Stimulated activated naive CD4-positive, alpha-beta T cell treated with Interleukin-2 at 50 U/mL for 16 hours (primary cell): ENCODE measurements at regions not wholly inside any gene's neighbourhood (a gene's known extent, or its start where the extent isn't known, plus 50 kb on each side); places are given as distances from the start of the nearest gene placed in this dataset.
"Not testable (repeated sequence)": the region's sequence is repeated elsewhere in the genome, so short reads cannot be mapped to it uniquely, and the experiment has no call there.

Source experiments
- DNase-seq: peaks from one replicate; lab custom pipeline; 2025; lab: John Stamatoyannopoulos, UW

DNA sequence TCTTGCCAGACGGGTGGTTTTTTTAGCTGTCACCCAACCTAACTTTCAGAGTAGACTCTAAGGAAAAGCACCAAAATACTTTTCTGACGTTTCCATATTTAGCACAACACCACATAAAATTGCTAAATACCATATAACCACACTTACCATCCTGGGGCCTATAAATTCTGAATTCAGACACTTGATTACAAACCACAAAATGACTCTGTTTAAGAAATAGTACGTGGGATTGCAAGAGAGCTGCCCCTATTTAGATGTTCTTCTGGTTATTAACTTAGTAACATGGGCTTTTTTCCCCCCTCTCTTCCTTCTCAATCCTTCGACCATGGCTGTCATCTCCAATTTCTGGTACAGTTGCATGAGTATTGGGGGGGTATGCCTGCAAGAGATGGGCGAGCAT is 287.7 kb downstream of the BMP4 start:
- DNase-seq: no peak

DNA sequence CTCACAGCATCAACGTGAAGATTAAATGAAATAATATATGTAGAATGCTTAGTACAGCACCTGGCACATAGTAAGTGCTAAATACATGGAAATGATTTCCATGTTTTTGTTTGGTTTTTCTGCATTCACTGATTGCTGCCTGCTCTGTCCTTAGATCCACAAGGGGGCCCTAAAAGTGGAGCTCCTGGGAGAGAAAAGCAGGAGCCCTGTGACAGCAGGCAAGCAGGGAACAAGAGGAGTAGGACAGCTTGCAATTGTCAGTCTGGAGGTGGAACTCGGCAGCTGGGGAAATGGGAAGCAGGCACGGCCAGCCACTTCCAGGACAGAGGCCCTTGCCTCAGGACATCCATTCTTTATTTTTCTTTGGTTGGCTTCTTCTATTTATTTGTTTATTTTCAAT is 292.9 kb downstream of the BMP4 start:
- no peak for DNase-seq

DNA sequence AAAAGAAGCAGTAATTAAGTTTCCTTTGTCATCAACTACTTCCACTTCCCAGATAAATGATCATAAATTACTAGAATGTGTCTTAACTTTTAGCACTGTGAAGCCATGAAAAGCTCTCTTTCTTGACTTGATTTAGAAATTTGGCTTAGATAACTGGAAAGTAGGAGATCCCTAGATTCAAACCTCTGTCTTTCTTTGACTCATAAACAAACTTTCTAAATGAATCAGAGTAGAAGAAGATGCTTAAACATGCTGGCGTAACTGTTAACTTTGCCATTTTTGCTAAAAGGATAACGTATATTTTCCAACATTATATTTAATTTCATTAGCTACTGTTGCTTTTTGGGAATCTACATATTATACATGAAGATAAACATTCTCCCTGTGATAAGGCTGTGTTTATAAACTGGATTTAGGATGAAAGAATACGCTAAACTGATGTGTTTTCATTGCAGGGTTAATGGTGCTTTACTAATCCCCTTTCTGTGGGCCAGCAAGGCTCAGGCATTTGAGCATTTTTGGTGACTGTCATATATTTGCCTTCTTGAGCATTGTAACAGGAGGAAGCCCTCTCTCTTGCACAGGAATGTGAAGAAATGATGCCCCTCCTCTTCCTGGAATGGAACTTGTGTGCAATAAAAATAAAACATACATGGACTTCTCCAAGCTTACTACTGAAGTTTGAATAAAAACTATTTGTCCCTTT is 301.4 kb downstream of the BMP4 start:
- no peak for DNase-seq

DNA sequence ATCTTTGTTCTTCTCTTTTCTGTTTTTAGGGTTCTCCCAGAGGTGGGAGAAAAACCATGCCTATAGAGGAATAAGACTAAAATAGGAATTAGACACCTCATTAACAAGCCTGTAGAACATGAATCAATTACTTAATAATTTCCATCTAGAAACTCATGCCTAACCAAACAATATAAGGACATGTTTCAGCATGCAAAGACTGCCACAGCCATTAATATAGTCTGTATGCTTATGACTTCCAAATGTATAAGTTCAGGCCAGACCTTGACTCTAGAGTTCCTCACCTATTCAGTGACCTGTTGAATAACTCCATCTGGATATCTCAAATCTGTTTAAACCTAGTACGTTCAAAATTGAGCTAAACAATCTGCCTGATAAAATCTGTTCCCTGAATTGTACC is 304.6 kb downstream of the BMP4 start:
- DNase-seq: no peak

DNA sequence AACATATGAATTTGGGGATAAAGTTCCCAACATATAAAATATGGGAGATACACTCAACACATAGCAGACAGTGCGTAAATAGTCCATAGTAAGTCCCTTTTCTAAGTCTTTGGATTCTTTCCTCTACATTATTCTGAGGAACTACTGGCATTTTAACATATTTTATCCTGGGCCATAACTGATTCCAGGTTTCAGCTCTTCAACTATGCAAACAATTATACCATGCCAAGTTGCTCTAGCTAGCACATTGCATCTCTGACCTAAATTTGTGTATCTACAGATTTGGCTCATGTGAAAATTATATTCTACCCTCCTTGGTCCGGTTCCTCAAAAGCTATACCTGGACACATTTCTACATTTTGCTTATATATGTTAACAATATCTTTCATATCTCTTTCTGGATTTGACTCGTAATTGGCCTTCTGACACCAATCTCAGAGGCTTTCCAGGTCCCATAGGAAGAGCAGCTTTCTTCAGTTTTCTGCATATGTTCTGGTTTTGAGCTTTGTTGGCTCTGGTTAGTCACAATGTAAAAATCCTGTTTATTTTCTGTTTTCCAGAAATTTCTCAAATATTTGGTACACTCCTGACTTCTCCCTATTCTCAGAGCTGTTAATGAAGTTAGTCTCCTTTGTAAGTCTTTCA is 305.4 kb downstream of the BMP4 start:
- DNase-seq: no peak

DNA sequence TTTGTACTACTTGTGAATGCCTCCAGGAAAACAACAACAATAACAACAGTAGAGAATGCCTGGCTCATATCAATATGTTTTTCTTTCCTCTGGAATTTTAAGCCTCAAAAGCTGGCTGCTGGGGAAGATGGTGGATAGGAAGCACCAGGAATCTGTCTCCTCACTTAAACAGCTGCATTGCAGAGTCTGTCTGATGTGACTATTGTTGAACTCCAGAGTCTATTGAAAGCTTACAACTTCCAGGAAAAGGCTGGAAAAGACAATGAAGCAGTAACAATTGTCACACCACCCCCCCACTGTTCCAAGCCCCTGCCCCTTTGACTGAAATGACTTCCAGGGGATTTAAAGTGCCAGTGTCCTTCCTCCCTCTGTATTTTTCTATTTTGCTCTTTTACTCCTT is 309.7 kb downstream of the BMP4 start:
- DNase-seq: no peak

DNA sequence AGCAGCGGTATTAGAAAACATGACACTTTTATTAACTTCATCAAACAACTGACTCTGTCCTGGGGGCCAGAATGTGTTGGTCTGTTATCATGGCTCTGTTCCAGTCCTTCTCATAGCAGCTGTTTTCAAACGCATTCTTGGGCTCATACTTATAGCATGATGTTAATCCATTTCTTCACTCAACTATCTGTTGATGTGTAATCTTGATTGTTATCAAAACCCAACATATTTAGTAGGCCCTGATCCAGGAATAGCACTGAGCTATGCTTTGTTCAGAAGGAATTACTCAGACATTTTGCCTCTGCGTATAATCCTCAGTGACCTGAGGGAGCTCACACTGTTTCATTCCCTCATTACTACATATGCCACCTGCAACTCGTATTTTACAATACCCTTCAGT is 315.9 kb downstream of the BMP4 start:
- DNase-seq: no peak

DNA sequence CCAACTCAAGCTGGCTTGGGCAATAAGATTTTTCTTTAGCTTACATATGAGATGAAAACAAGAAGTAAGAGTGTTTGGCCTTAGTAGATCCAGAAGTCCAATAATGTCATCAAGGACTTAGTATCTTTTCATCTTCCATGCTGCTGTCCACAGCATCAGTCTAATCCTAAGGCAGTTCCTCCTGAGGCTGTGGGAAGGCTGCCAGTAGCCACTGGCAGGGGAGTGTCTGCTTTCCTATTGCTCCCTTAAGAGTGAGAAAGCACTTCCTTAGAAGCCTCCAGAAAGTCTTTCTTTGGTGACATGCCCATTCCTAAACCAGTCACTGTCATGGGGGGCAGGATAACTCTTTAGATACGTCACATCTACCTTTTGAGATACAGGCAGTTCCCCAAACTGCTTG is 317.7 kb downstream of the BMP4 start:
- no peak for DNase-seq

DNA sequence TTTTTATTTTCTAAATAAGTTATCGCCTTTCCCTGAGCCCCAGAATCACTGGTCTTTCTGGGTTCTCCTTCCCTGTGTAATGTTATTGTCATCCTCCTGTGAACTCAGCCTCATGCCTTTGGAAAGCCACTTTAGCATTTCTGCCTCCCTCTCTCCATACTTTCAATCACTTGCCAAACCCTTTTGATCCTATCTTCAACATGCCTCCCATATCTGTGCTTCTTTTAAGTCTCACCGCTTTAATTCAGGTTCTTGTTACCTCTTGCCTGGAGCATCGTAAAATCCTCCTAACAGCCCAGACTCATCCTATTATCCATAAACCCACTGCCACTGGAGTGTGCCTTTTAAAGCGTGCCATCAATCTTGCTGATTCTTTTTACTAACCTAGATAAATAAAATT is 321.8 kb downstream of the BMP4 start:
- DNase-seq: no peak

DNA sequence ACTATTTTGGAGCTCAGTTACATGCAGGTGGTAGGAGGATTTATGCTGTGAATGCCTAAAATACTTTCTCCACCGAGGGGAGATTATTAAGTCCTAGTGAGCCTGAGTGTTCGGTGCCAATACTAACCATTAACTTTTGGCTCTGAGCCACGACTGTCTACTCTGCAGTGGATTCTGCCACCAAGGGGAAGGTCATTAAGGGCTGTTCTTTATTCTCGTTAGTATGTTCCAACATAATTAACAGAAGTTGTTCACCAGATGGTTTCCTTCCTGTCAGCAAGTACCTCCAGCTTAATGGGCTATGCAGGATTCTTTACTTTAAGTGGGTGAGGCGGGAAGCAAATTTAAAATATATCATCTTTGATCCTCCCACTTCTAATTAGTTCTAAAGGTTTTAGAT is 326.3 kb downstream of the BMP4 start:
- no peak for DNase-seq

DNA sequence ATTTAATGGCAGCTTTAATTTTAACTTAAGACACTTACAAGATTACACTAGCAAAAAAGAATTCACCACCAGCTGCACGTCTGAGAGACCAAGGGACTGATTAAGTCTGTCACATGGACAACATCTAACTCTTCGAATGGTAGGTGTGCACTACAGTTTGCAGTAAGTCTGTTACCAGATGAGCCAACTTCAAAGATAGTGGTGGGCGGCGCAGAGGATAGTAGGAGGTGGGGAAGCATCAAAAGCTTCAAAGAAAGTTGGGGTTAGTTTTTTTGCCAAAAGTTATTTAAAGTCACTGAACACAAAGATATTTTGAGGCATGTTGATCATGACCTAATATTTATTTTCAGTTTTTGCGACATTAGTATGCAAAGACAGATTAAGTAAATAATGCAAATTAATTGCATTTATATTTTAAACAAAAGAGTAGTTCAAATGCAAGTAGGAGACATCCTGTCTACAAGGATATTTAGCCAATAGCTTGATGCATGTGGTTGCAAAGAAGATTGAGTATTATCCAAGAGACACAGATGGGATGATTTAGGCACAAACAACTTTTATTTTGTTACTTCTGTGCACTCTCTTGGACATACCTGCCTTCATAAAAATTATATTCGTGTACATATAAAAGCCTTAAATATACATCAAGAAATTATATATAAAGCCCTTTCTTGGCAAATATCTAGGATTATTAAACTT is 327.7 kb downstream of the BMP4 start:
- DNase-seq: no peak

DNA sequence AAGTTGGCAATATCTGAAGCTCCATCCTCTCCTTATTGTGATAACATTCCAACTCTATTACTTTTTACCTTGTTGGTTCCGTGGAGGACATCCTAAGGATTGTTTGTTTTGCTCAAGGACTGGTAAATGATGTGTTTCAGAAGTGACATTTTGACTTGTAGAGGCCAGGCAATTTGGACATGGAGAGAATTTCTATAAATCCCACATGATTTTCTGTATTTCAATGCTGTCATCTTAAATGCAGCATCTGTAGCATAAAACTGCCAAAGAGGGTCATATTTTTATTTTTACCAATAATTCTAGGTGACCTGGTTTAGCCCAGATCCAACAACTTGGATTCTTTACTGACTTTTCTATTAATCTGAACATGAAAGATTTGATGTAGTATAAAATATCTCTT is 328.4 kb downstream of the BMP4 start:
- DNase-seq: no peak

DNA sequence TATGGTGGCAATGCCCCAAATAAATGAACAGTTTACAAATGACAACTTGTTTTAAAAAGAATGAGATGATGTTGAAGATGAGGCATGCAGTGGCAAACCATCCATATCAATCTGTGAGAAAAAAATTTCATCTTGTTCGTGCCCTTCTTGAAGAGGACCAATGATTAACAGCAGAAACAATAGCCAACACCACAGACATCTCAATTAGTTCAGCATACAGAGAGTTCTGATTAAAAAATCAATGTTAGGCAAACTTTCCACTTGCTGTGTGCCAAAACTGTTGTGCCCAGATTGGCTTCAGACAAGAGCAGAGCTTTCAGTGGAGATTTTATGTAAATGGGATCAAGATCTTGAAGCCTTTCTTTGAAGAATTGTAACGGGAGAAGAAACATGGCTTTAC is 329.9 kb downstream of the BMP4 start:
- no peak for DNase-seq

DNA sequence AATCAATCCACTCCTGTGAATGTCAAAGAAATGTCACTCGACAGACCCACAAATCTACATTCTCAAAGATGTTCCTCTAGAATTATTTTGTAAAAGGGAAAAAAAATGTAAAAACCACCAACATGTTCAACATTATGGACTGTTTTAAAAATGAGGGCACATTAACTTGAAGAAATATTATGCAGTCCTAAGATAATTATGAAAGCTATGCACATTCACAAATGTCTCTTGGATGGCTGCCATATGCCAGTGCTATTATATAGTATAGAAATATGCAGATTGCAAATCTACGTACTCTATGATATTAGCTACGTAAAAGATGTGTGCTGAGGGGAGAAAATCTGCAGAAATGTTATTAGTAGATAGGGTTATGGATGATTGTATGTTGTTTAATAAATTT is 334.2 kb downstream of the BMP4 start:
- no peak for DNase-seq

DNA sequence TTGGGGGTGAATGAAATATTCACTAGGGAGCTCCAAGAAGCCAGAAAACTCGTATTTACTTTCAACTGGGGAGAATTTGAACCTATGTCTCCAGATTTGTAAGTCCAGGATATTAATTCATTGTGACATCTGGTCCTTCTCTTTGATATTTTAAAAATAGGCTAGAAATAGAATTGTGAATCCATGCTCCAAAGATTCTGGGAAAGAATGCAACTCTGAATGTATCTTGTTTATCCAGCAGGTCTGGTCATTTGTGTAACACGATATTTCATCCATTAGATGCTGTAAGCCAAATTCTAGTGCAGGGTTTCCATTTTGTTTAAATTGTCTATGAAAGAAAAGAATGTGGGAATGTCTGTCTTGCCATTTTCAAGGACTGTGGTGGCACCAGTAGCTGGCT is 334.7 kb downstream of the BMP4 start:
- DNase-seq: no peak

DNA sequence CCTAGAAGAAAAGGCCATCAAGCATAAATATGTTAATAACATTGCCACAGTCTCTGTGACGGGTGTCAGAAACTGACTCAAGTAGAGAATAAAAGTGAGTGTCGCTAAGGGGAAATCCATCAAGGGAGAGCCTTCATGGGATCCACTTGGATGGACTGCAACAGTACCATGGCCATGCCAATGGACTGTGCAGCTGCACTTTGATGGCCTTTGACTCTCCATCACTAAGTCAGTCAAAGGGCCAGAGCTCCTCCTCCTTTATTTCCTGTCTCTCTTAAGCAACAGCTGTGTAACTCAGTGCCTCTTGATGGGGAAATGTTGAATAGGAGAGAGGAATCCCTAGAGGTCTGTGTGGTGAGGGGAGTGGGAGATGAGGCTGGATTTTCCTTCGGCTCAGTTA is 335.2 kb downstream of the BMP4 start:
- no peak for DNase-seq

DNA sequence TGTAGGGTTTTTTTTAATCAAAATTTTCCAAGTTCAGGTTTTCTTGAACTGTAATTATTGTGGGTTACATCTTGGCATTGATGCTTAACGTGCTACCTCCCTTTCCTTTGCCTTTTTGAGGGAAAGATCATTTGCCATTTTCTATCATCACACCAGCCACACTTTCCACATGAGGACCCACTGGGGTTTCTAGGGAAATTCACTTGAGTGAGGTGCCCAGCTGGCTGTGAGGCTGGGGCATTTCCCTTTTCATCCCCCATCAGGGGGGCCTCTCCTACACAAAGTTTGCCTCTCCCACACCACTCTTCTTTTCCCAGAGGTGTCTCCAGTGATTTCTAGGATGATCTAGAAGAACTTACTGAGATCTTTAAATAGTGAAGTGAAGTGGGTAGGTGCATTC is 335.7 kb downstream of the BMP4 start:
- DNase-seq: no peak

DNA sequence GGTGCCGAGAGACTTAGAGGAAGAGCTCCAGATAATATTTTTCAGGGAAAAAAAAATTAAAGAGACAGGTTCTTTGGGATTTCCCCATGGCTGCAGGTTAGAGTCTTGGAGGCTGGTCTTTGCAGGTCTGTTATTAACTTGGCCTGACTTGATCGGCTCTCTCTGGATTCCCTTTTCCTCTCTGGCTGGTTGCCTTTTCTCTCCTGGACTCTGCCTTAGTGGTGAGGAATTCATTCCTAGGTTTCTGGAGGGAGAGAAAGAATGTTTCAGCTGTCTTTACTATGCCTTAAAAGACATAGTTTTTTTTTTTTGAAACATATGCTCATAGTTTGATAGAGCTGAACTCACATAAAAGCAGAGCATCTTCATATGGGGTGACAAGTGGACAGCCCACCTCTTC is 336.3 kb downstream of the BMP4 start:
- no peak for DNase-seq

DNA sequence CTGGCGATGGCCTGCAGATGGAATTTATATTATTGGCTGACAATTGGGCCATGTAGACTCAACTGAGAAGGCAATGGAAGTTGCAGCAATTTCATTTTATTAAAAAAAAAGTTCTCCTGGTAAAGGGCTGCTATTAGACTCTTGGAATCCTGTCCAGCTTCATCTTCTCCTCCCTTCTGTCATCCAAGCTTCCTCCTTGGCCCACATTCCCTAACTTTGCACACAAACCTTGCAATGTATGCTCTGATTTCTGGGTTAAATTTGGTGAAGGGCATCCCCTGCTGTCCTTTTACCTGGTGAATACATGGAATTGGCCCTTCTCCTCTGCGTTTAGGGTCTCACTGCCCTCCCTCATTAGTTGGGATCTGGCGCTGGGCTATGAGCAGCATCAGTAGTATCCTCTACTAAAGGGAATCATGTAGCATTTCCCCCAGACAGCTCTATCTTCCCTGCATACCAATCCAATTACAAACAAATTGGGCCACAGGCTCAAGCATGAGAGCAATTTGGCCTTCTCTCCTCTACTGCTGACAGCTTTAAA is 336.9 kb downstream of the BMP4 start:
- no peak for DNase-seq

DNA sequence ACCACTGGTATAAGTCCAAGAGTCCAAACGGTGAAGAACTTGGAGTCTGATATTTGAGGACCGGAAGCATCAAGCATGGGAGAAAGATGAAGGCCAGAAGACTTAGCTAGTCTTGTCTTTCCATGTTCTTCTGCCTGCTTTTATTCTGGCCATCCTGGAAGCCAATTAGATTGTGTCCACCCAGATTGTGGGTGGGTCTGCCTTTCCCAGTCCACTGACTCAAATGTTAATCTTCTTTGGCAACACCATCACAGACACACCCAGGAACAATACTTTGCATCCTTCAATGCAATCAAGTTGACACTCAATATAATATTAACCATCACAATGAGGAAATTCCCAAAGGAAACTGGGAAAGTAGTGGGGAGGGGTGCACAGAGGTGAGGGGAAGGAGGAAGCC is 340.1 kb downstream of the BMP4 start:
- DNase-seq: not testable (repeated sequence)

DNA sequence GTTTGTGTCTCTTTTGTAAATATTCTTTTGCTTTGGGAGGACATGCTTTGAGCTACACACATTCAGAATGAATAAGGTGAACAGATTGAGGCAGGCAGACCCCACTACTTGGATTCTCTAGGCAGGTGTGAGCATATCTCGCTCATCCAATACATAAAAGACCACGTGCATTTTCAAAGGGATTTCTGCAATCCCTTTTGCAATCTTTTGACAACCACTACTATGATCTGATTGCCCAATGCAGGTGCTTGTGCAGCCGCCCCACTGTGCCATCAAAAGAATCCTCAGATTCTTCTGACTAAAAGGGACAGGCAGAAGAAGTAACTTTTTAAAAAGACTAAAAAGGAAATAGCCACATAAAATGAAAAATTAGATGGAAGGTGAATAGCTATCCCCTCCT is 341.4 kb downstream of the BMP4 start:
- no peak for DNase-seq

DNA sequence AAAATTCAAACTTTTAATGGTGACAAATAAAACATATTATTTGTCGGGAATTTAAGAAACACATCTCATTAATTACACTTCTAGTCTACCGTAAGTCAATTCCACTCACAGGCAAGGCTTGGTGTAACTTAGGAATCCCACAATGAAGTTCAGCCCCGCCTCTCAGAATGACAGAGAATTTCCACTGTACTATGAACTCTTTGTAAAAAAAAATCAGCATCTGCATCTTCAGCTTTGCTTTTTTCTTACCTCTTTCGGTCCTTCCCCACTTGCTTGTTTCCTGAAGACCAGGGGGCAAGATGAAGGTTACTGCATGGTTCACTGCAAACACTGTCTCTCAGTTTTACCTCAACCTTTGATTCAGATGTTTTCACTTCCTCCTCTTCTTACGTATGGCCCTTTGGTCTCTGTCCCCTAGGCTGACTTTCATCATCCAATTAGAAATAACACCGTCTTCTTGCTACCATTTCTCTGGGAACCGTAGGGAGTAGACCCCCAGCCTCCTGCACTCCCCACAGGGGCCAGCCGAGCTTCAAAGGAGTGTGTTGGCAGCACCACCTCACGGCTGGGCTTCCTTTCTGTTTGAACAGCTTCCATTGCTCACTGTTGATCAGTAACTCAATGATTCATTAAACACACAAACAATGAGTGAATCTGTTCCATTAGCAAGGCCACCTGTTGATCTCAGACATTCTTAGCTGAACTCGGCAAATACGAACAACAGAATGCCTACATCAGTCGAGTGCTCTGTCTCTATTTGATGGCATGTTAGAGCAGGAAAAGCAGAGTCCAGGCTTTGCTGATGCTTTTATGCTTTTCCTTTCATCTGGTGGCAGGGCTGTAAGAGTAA is 343.0 kb downstream of the BMP4 start:
- no peak for DNase-seq
